Esophagus squamous epithelium (tissue), 5 donors: ENCODE measurements at regions not wholly inside any gene's neighbourhood (a gene's known extent, or its start where the extent isn't known, plus 50 kb on each side); places are given as distances from the start of the nearest gene placed in this dataset.
A peak's percentile ranks its signal among the peaks of the same experiment; 100 is the strongest.

Experiments
- DNase-seq: peaks from one replicate; lab custom pipeline; 2025; lab: John Stamatoyannopoulos, UW
- H3K27ac ChIP-seq, 4 donors: fragments of 200-600 bp; sonication (generic); one replicate each; pipeline ENCODE4 v1.5.1; 2016 to 2019; ENCODE audit warnings: mild to moderate bottlenecking in 1 of 4
- H3K27me3 ChIP-seq, 4 donors: fragments of 200-600 bp; sonication (generic); 1 replicate in 3 of 4; 2 replicates in 1 of 4; pipeline versions ENCODE4 v1.5.1 to v1.6.0; 2017 to 2021; ENCODE audit warnings: antibody characterized with exemption in 1 of 4
- H3K36me3 ChIP-seq, 3 donors: fragments of 200-600 bp; sonication (generic); one replicate each; pipeline ENCODE4 v1.5.1; 2016 to 2019
- H3K4me1 ChIP-seq, 3 donors: fragments of 200-600 bp; sonication (generic); one replicate each; pipeline ENCODE4 v1.5.1; 2017 to 2019
- H3K4me3 ChIP-seq, 4 donors: fragments of 200-600 bp; sonication (generic); 1 replicate in 3 of 4; 2 replicates in 1 of 4; pipeline ENCODE4 v1.5.1; 2016 to 2019; ENCODE audit warnings: mild to moderate bottlenecking in 2 of 4, moderate library complexity in 1 of 4
- H3K9me3 ChIP-seq, 3 donors: fragments of 200-600 bp; sonication (generic); one replicate each; pipeline ENCODE4 v1.5.1; 2016 to 2019
- CTCF ChIP-seq, 6 experiments: fragments of 450-650 bp in 4 of 6; fragments of 200-600 bp in 2 of 6; sonication (generic) in 2 of 6; IDR thresholded peaks; one replicate each; pipeline ENCODE4 v1.5.1; 2016 to 2019; ENCODE audit warnings: antibody characterized with exemption in 6 of 6, mild to moderate bottlenecking in 4 of 6, moderate library complexity in 4 of 6
- POLR2A ChIP-seq, 4 donors: fragments of 450-650 bp; IDR thresholded peaks; one replicate each; pipeline ENCODE4 v1.6.1; 2017; ENCODE audit warnings: antibody characterized with exemption in 4 of 4, mild to moderate bottlenecking in 4 of 4, moderate library complexity in 3 of 4
- WGBS, 2 donors: methylation state at CpG; one replicate each; pipeline ENCODE4 v1.1.5; 2018; 5-methylcytosine and 5-hydroxymethylcytosine counted together
- intact Hi-C: fragments of 100-400 bp; cut with DNase I; formaldehyde crosslinking; loops from one replicate; pipeline ENCODE4 v1.15.0; 2022
- donor health status: DM: yes; HTN: yes; CAD: no.

GRCh38 chr6:168990019-168990751 lies 263.5 kb downstream of the THBS2 start:
- no peaks in the 10 kb centered on the region for H3K27me3 ChIP-seq
- intact Hi-C loops = no loop called here
- no peaks in the 10 kb centered on the region for H3K36me3 ChIP-seq
- H3K9me3 ChIP-seq = no peaks in the 10 kb centered on the region
- 82 to 96% methylated on average over 7 to 15 of the region's 22 CpGs for WGBS, 2 donors
- no peak overlapping the region for H3K4me3 ChIP-seq
- no peak overlapping the region for H3K27ac ChIP-seq
- no peak for DNase-seq
- TF ChIP-seq POLR2A (IDR thresholded peaks at IDR 0.05) (no peak), CTCF (IDR thresholded peaks at IDR 0.05) (no peak)
- no peaks in the 10 kb centered on the region for H3K4me1 ChIP-seq

DNA sequence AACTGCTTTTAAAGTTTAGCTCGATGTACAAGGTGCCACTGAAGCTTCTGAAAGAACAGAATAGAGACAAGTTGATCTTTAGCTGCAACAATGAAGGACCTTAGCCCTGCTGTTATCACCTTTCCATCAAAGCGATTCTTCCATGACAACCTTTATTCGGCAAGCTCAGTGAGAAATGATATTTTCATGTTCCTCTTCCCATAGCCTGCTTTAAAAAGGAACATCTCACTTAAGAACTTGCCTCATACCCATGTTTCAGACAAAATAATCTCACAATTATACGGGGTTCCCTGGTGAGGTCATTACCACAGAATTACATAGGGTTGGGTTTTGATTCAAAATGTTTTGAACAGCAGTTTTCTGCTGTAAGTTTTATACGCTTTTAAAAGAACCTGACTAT lies 264.2 kb downstream of the THBS2 start:
- 59 to 82% methylated on average over 5 of the region's 5 CpGs for WGBS, 2 donors
- H3K27me3 ChIP-seq = no peaks in the 10 kb centered on the region
- TF ChIP-seq POLR2A (IDR thresholded peaks at IDR 0.05) (no peak), CTCF (IDR thresholded peaks at IDR 0.05) (no peak)
- intact Hi-C loops = no loop called here
- peak overlapping the region in 2 of 4 donors; percentile 4 to 44 for H3K27ac ChIP-seq
- H3K36me3 ChIP-seq = no peaks in the 10 kb centered on the region
- no peak overlapping the region for H3K4me3 ChIP-seq
- no peaks in the 10 kb centered on the region for H3K9me3 ChIP-seq
- no peak for DNase-seq
- no peaks in the 10 kb centered on the region for H3K4me1 ChIP-seq

GRCh38 chr6:168988801-168989200 lies 264.8 kb downstream of the THBS2 start:
- Histone ChIP-seq H3K36me3 (no peaks in the 10 kb centered on the region), H3K9me3 (no peaks in the 10 kb centered on the region), H3K27me3 (no peaks in the 10 kb centered on the region), H3K4me1 (no peaks in the 10 kb centered on the region), H3K4me3 (no peak overlapping the region), H3K27ac (peak overlapping the region in 1 of 4 donors; percentile 4)
- intact Hi-C loops = no loop called here
- no peak for TF ChIP-seq POLR2A (IDR thresholded peaks at IDR 0.05)
- no peak for TF ChIP-seq CTCF (IDR thresholded peaks at IDR 0.05)
- DNase-seq = no peak
- 55 to 58% methylated on average over 2 of the region's 2 CpGs for WGBS, 2 donors

DNA sequence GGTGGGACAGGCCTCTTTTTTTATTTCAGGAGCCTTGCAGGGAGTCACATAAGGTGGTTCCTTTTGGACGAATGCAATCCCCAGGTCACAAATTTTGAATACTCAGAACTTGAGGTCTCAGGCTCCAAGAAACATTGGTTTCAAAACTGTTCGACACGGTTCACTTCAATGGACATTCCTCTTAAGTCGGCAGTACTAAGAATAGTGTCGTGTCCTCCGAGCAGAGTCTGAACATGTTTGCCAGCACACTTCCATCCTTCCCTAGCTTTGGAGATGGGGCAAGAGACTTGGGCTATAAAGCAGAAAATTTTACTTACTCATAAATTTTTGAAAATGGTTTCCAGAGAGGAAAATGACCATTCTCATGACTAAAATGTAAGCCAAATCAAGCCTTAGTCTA lies 265.4 kb downstream of the THBS2 start:
- Histone ChIP-seq H3K4me3 (no peak overlapping the region), H3K27me3 (no peaks in the 10 kb centered on the region), H3K4me1 (no peaks in the 10 kb centered on the region), H3K27ac (no peak overlapping the region), H3K36me3 (no peaks in the 10 kb centered on the region), H3K9me3 (no peaks in the 10 kb centered on the region)
- TF ChIP-seq CTCF (IDR thresholded peaks at IDR 0.05) (no peak), POLR2A (IDR thresholded peaks at IDR 0.05) (no peak)
- no peak for DNase-seq
- WGBS, 2 donors = 71 to 89% methylated on average over 6 of the region's 6 CpGs
- intact Hi-C loops = no loop called here

GRCh38 chr6:168985705-168986104 lies 267.9 kb downstream of the THBS2 start:
- intact Hi-C loops = no loop called here
- DNase-seq = no peak
- no peaks in the 10 kb centered on the region for H3K36me3 ChIP-seq
- H3K27me3 ChIP-seq = no peaks in the 10 kb centered on the region
- no peak overlapping the region for H3K27ac ChIP-seq
- TF ChIP-seq POLR2A (IDR thresholded peaks at IDR 0.05) (no peak), CTCF (IDR thresholded peaks at IDR 0.05) (no peak)
- 68 to 83% methylated on average over 4 of the region's 4 CpGs for WGBS, 2 donors
- no peaks in the 10 kb centered on the region for H3K4me1 ChIP-seq
- H3K9me3 ChIP-seq = no peaks in the 10 kb centered on the region
- no peak overlapping the region for H3K4me3 ChIP-seq
